GM23338 (cell line): ENCODE measurements at regions not wholly inside any gene's neighbourhood (a gene's known extent, or its start where the extent isn't known, plus 50 kb on each side); places are given as distances from the start of the nearest gene placed in this dataset.
A peak's percentile ranks its signal among the peaks of the same experiment; 100 is the strongest.

ENCODE experiments used
- ATAC-seq: fragments of 200-7000 bp; cut with Tn5 transposase; 3 replicates; pipeline ENCODE4 v1.9.1; 2020
- DNase-seq: peaks from one replicate; pipeline ENCODE4 v3.0.0-alpha.2; 2015; ENCODE audit warnings: low spot score
- H2AFZ ChIP-seq: fragments of 200-600 bp; sonication (generic); 2 replicates; pipeline ENCODE4 v1.8.0; 2016; ENCODE audit warnings: antibody characterized with exemption, mild to moderate bottlenecking, moderate library complexity
- H3F3A ChIP-seq: fragments of 200-600 bp; sonication (generic); replicated peaks from 2 replicates; pipeline ENCODE4 v1.8.0; 2017; ENCODE audit warnings: antibody characterized with exemption, mixed run types, low read depth
- H3K27ac ChIP-seq: fragments of 200-600 bp; sonication (generic); 2 replicates; pipeline ENCODE4 v1.6.1; 2016; ENCODE audit warnings: low read depth
- H3K27me3 ChIP-seq: fragments of 200-600 bp; sonication (generic); 2 replicates; pipeline ENCODE4 v1.8.0; 2016; ENCODE audit warnings: mild to moderate bottlenecking, mixed run types, moderate library complexity; ENCODE audit not compliant: insufficient read depth
- H3K36me3 ChIP-seq: fragments of 200-600 bp; sonication (generic); 2 replicates; pipeline ENCODE4 v1.8.0; 2016; ENCODE audit warnings: mild to moderate bottlenecking; ENCODE audit not compliant: insufficient read depth
- H3K4me1 ChIP-seq: fragments of 200-600 bp; sonication (generic); 2 replicates; pipeline ENCODE4 v1.8.0; 2016; ENCODE audit warnings: mild to moderate bottlenecking, moderate library complexity; ENCODE audit not compliant: insufficient read depth
- H3K4me2 ChIP-seq: fragments of 200-600 bp; sonication (generic); 2 replicates; pipeline ENCODE4 v1.7.1; 2017; ENCODE audit warnings: mixed run types
- H3K4me3 ChIP-seq: fragments of 200-600 bp; sonication (generic); 2 replicates; pipeline ENCODE4 v1.6.1; 2016; ENCODE audit warnings: mixed run types
- H3K79me2 ChIP-seq: fragments of 200-600 bp; sonication (generic); replicated peaks from 2 replicates; pipeline ENCODE4 v1.8.0; 2017; ENCODE audit warnings: mild to moderate bottlenecking; ENCODE audit not compliant: insufficient read depth
- H3K9me2 ChIP-seq: fragments of 200-600 bp; sonication (generic); 2 replicates; pipeline ENCODE4 v1.8.0; 2017; ENCODE audit not compliant: insufficient read depth
- H4K20me1 ChIP-seq: fragments of 200-600 bp; sonication (generic); replicated peaks from 2 replicates; pipeline ENCODE4 v1.8.0; 2017; ENCODE audit warnings: mild to moderate bottlenecking; ENCODE audit not compliant: insufficient read depth
- H3K27ac Mint-ChIP-seq: 2 replicates; pipeline ENCODE4 v1.8.0; 2020; ENCODE audit warnings: inconsistent platforms, mild to moderate bottlenecking, moderate library complexity, mixed read lengths
- H3K27me3 Mint-ChIP-seq: 3 replicates; pipeline ENCODE4 v1.8.0; 2022; ENCODE audit warnings: low read depth, mild to moderate bottlenecking, moderate library complexity, mixed read lengths, inconsistent platforms; ENCODE audit not compliant: insufficient read depth, poor library complexity
- H3K36me3 Mint-ChIP-seq: 3 replicates; pipeline ENCODE4 v1.8.0; 2021; ENCODE audit warnings: low read depth, mild to moderate bottlenecking, inconsistent platforms, moderate library complexity, mixed read lengths
- H3K4me1 Mint-ChIP-seq: 3 replicates; pipeline ENCODE4 v1.8.0; 2020; ENCODE audit warnings: mild to moderate bottlenecking, inconsistent platforms, mixed read lengths
- H3K4me3 Mint-ChIP-seq: 3 replicates; pipeline ENCODE4 v1.8.0; 2021; ENCODE audit warnings: moderate library complexity, mild to moderate bottlenecking, inconsistent platforms, mixed read lengths
- H3K9me3 Mint-ChIP-seq: 3 replicates; pipeline ENCODE4 v1.8.0; 2020; ENCODE audit warnings: moderate library complexity, mild to moderate bottlenecking, inconsistent platforms, mixed read lengths
- CREB1 ChIP-seq: fragments of 250-450 bp; sonication (Bioruptor Pico); IDR thresholded peaks from 2 replicates; pipeline ENCODE4 v1.5.0; 2020; ENCODE audit warnings: low read depth, mild to moderate bottlenecking, moderate library complexity
- EZH2 ChIP-seq: fragments of 200-600 bp; sonication (generic); IDR thresholded peaks from one replicate; pipeline ENCODE4 v1.8.0; 2017; ENCODE audit warnings: antibody characterized with exemption, mild to moderate bottlenecking, low read depth; ENCODE audit not compliant: unreplicated experiment
- EZH2phosphoT487 ChIP-seq: fragments of 200-600 bp; sonication (generic); IDR thresholded peaks from one replicate; pipeline ENCODE4 v1.8.1; 2018; ENCODE audit warnings: antibody characterized with exemption; ENCODE audit not compliant: unreplicated experiment
- JUNB ChIP-seq: IDR thresholded peaks from one replicate; pipeline ENCODE4 v1.6.1; 2016; ENCODE audit warnings: antibody characterized with exemption; ENCODE audit not compliant: unreplicated experiment
- NANOG ChIP-seq: IDR thresholded peaks from 2 replicates; pipeline ENCODE4 v1.6.1; 2016; ENCODE audit warnings: antibody characterized with exemption, borderline replicate concordance
- POLR2AphosphoS5 ChIP-seq: IDR thresholded peaks from 2 replicates; pipeline ENCODE4 v1.6.1; 2016; ENCODE audit warnings: antibody characterized with exemption, low read depth
- STAT1 ChIP-seq: IDR thresholded peaks from one replicate; pipeline ENCODE4 v1.6.1; 2016; ENCODE audit warnings: antibody characterized with exemption; ENCODE audit not compliant: unreplicated experiment
- ZNF114 ChIP-seq: fragments of 250-450 bp; sonication (Bioruptor Pico); IDR thresholded peaks from 2 replicates; pipeline ENCODE4 v1.5.0; 2020; ENCODE audit warnings: mild to moderate bottlenecking, moderate library complexity
- ZNF331 ChIP-seq: fragments of 250-450 bp; sonication (Bioruptor Pico); IDR thresholded peaks from 2 replicates; pipeline ENCODE4 v1.5.0; 2020; ENCODE audit warnings: low read depth, mild to moderate bottlenecking, moderate library complexity
- TF ChIP-seq, protein P1 (sequence below): fragments of 250-450 bp; sonication (Bioruptor Pico); IDR thresholded peaks from 2 replicates; pipeline ENCODE4 v1.5.0; 2020; ENCODE audit warnings: mild to moderate bottlenecking, moderate library complexity
- TF ChIP-seq, protein P2 (sequence below): IDR thresholded peaks from one replicate; pipeline ENCODE4 v1.6.1; 2018; ENCODE audit warnings: antibody characterized with exemption; ENCODE audit not compliant: unreplicated experiment
- TF ChIP-seq, protein P3 (sequence below): IDR thresholded peaks from 2 replicates; pipeline ENCODE4 v1.6.1; 2016; ENCODE audit warnings: antibody characterized with exemption
- TF ChIP-seq, protein P4 (sequence below), 2 experiments: fragments of 200-600 bp in 1 of 2; sonication (generic) in 1 of 2; conservative IDR thresholded peaks; 2 replicates each; pipeline versions ENCODE4 v1.5.1 to v1.6.1; 2016 to 2017; ENCODE audit warnings: antibody characterized with exemption in 2 of 2, low read depth in 2 of 2, mild to moderate bottlenecking in 2 of 2, moderate library complexity in 1 of 2

DNA sequence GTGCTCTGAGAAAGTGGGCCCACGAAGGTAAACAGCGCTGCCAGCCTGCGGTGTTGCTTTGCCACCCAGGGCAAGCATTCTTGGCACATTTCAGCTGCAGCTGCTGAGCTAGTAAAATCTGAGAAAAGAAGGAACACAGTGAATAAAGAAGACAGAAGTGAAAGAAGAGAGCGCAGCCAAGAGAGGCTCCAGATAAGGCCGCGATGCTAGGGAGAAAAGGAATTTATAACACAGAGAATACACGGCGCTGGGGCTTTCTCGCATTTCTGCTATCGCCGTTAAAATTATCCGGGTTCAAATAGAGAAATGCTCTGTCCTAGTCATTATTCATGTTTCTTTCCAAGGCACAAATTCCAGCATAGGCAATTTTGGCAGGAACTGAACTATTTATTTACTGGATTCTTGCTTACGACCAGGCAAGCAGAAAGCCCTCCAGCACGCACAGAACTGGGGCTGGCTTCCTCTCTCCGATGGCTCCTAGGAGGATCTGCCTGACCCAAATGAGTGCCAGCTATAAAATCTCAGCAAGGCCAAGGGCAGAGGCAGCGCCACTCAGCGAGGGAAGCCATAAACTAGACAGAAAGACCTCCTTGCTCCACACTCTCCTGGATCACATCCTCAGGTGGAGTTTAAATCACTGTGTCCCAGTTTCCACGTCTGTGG is 111.2 kb downstream of the ATPSCKMT start:
- Histone ChIP-seq H3F3A (no peaks in the 10 kb centered on the region), H3K4me1 (no peaks in the 10 kb centered on the region), H3K36me3 (no peaks in the 10 kb centered on the region), H3K79me2 (no peaks in the 10 kb centered on the region), H3K4me2 (no peak overlapping the region), H3K27me3 (no peaks in the 10 kb centered on the region), H2AFZ (peak overlapping the region; percentile 47), H3K4me3 (no peak overlapping the region), H3K27ac (no peak overlapping the region), H4K20me1 (no peaks in the 10 kb centered on the region), H3K9me2 (no peaks in the 10 kb centered on the region)
- TF ChIP-seq, protein P1, sequence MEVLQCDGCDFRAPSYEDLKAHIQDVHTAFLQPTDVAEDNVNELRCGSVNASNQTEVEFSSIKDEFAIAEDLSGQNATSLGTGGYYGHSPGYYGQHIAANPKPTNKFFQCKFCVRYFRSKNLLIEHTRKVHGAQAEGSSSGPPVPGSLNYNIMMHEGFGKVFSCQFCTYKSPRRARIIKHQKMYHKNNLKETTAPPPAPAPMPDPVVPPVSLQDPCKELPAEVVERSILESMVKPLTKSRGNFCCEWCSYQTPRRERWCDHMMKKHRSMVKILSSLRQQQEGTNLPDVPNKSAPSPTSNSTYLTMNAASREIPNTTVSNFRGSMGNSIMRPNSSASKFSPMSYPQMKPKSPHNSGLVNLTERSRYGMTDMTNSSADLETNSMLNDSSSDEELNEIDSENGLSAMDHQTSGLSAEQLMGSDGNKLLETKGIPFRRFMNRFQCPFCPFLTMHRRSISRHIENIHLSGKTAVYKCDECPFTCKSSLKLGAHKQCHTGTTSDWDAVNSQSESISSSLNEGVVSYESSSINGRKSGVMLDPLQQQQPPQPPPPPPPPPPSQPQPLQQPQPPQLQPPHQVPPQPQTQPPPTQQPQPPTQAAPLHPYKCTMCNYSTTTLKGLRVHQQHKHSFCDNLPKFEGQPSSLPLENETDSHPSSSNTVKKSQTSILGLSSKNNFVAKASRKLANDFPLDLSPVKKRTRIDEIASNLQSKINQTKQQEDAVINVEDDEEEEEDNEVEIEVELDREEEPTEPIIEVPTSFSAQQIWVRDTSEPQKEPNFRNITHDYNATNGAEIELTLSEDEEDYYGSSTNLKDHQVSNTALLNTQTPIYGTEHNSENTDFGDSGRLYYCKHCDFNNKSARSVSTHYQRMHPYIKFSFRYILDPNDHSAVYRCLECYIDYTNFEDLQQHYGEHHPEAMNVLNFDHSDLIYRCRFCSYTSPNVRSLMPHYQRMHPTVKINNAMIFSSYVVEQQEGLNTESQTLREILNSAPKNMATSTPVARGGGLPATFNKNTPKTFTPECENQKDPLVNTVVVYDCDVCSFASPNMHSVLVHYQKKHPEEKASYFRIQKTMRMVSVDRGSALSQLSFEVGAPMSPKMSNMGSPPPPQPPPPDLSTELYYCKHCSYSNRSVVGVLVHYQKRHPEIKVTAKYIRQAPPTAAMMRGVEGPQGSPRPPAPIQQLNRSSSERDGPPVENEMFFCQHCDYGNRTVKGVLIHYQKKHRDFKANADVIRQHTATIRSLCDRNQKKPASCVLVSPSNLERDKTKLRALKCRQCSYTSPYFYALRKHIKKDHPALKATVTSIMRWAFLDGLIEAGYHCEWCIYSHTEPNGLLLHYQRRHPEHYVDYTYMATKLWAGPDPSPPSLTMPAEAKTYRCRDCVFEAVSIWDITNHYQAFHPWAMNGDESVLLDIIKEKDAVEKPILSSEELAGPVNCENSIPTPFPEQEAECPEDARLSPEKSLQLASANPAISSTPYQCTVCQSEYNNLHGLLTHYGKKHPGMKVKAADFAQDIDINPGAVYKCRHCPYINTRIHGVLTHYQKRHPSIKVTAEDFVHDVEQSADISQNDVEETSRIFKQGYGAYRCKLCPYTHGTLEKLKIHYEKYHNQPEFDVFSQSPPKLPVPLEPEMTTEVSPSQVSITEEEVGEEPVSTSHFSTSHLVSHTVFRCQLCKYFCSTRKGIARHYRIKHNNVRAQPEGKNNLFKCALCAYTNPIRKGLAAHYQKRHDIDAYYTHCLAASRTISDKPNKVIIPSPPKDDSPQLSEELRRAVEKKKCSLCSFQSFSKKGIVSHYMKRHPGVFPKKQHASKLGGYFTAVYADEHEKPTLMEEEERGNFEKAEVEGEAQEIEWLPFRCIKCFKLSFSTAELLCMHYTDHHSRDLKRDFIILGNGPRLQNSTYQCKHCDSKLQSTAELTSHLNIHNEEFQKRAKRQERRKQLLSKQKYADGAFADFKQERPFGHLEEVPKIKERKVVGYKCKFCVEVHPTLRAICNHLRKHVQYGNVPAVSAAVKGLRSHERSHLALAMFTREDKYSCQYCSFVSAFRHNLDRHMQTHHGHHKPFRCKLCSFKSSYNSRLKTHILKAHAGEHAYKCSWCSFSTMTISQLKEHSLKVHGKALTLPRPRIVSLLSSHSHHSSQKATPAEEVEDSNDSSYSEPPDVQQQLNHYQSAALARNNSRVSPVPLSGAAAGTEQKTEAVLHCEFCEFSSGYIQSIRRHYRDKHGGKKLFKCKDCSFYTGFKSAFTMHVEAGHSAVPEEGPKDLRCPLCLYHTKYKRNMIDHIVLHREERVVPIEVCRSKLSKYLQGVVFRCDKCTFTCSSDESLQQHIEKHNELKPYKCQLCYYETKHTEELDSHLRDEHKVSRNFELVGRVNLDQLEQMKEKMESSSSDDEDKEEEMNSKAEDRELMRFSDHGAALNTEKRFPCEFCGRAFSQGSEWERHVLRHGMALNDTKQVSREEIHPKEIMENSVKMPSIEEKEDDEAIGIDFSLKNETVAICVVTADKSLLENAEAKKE (CRISPR knock-in tag): no peak
- TF ChIP-seq, protein P2, sequence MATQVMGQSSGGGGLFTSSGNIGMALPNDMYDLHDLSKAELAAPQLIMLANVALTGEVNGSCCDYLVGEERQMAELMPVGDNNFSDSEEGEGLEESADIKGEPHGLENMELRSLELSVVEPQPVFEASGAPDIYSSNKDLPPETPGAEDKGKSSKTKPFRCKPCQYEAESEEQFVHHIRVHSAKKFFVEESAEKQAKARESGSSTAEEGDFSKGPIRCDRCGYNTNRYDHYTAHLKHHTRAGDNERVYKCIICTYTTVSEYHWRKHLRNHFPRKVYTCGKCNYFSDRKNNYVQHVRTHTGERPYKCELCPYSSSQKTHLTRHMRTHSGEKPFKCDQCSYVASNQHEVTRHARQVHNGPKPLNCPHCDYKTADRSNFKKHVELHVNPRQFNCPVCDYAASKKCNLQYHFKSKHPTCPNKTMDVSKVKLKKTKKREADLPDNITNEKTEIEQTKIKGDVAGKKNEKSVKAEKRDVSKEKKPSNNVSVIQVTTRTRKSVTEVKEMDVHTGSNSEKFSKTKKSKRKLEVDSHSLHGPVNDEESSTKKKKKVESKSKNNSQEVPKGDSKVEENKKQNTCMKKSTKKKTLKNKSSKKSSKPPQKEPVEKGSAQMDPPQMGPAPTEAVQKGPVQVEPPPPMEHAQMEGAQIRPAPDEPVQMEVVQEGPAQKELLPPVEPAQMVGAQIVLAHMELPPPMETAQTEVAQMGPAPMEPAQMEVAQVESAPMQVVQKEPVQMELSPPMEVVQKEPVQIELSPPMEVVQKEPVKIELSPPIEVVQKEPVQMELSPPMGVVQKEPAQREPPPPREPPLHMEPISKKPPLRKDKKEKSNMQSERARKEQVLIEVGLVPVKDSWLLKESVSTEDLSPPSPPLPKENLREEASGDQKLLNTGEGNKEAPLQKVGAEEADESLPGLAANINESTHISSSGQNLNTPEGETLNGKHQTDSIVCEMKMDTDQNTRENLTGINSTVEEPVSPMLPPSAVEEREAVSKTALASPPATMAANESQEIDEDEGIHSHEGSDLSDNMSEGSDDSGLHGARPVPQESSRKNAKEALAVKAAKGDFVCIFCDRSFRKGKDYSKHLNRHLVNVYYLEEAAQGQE: no peak
- TF ChIP-seq ZNF331 (CRISPR knock-in tag) (no peak), CREB1 (no peak), NANOG (no peak), JUNB (no peak), ZNF114 (CRISPR knock-in tag) (no peak), STAT1 (no peak), EZH2phosphoT487 (no peak), EZH2 (no peak), POLR2AphosphoS5 (no peak)
- TF ChIP-seq, protein P3, sequence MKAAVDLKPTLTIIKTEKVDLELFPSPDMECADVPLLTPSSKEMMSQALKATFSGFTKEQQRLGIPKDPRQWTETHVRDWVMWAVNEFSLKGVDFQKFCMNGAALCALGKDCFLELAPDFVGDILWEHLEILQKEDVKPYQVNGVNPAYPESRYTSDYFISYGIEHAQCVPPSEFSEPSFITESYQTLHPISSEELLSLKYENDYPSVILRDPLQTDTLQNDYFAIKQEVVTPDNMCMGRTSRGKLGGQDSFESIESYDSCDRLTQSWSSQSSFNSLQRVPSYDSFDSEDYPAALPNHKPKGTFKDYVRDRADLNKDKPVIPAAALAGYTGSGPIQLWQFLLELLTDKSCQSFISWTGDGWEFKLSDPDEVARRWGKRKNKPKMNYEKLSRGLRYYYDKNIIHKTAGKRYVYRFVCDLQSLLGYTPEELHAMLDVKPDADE: no peak
- TF ChIP-seq, protein P4, sequence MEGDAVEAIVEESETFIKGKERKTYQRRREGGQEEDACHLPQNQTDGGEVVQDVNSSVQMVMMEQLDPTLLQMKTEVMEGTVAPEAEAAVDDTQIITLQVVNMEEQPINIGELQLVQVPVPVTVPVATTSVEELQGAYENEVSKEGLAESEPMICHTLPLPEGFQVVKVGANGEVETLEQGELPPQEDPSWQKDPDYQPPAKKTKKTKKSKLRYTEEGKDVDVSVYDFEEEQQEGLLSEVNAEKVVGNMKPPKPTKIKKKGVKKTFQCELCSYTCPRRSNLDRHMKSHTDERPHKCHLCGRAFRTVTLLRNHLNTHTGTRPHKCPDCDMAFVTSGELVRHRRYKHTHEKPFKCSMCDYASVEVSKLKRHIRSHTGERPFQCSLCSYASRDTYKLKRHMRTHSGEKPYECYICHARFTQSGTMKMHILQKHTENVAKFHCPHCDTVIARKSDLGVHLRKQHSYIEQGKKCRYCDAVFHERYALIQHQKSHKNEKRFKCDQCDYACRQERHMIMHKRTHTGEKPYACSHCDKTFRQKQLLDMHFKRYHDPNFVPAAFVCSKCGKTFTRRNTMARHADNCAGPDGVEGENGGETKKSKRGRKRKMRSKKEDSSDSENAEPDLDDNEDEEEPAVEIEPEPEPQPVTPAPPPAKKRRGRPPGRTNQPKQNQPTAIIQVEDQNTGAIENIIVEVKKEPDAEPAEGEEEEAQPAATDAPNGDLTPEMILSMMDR (conservative IDR thresholded peaks at IDR 0.05; ENCODE audit: low read depth in 2 of 2): no peak
- Mint-ChIP-seq H3K36me3 (no peaks in the 10 kb centered on the region), H3K9me3 (no peaks in the 10 kb centered on the region; the same call in 1 of the 3 replicates), H3K4me1 (no peaks in the 10 kb centered on the region), H3K27ac (no peak overlapping the region; the same call in 1 of the 2 replicates), H3K4me3 (no peak overlapping the region), H3K27me3 (no peaks in the 10 kb centered on the region)
- no peak for DNase-seq
- ATAC-seq: no peak
